Lung microvascular endothelial cell (primary cell): ENCODE measurements at regions not wholly inside any gene's neighbourhood (a gene's known extent, or its start where the extent isn't known, plus 50 kb on each side); places are given as distances from the start of the nearest gene placed in this dataset.
"Not testable (repeated sequence)": the region's sequence is repeated elsewhere in the genome, so short reads cannot be mapped to it uniquely, and the experiment has no call there.

ENCODE experiments used
- DNase-seq, 2 donors: peaks; one replicate each; pipeline versions ENCODE4 v3.0.0 to v3.0.0-alpha.2; 2010; ENCODE audit warnings: low read depth in 2 of 2

DNA sequence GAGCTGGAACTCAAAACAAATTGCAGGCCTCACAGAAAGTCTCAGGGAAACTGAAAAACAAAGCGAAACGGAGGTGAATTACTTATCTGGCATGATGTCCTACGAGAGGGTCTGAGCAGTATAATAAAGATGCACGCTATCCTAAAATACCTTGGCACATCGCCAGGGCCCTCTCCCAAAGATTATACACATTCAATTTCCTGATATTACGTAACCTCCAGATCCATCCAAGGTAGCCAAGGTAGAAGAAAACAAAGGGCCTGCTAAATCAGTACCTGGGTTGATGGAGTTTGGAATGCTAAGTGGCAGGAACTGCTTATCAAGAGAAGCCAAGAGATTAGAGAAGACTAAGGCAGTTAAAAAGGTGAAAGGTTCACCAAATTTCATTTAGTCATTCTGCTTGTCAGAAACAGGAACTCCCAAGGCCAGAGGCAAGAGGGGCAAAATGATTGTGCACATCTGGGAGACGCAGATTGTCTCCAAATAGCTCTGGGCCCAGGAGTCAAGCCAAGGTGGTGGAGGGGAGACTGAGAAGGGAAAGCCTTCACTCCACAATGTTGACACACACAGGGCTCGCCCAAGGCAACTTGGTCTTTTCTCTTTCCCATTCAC lies 236.8 kb upstream of the ATP5MC3 start:
- no peak for DNase-seq

DNA sequence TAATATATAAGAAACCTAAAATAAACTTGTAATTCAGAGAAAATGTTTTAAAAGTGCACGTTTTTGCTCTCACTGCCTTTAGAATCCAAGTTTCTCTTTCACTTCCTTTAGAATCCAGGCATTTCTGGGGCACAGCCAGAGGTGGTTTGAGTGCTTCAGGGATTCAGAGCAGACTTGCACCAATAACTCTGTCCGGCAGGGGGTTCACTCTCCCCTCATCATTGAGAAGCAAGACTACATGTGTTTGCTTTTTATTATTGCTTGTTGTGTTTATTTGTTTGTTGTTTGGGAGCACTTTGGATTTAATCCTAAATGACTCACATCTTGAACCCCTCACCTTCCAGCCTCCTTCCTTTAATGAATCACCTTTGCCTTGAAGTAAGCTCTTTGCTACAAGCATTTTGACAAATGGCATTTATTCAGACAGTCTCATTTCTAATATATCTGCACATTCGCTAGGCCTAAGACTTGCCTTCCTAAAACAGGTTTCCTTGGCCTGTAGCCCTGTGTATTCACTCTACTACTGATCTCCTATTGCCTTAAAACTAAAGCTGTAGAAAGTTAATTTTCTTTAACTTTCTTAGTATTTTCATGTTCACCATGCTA lies 233.5 kb upstream of the ATP5MC3 start:
- DNase-seq = peak; percentile 54 to 63

DNA sequence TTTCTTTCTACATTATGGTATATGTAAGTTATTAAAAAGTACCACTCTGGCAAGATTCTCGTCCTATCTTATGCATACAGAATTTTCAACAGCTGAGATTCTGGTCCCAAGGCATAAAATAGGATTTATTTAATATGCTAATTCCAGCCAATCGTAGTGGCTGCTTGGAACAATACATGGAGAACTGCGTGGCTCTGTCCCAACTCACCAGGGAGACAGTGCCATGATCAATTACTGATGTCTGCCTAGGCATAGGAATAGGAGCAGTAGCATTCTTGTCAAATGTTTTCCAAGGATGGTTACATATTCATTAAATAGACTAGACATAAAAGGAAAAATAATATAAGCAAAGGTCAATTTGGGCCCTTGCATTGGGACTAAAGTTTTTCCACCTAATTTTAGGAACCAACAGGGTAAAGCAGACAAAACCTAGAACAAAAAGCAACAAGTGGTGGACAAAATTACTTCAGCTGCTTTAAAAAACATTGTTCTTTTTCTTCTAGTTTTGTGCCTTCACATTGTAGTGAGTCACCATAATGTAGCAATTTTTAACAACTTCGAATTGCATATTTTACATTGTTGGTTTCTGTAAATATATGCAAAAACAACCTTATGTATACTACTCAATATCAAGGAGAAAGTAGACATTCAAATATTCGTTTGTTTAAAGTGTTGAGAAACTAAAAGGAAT lies 232.8 kb upstream of the ATP5MC3 start:
- DNase-seq = no peak

DNA sequence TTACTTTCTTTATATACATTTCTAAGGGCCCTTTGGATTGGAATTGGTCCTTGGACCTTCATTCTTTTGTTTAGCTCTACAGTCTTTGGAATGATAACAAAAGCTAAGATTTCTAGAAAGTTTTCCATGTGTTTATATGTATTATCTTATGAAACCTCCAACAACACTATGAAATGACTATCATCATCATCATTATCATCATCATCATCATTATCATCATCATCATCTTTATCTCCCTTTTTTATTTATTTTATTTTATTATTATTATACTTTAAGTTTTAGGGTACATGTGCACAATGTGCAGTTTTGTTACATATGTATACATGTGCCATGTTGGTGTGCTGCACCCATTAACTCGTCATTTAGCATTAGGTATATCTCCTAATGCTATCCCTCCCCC lies 229.4 kb upstream of the ATP5MC3 start:
- not testable (repeated sequence) for DNase-seq

DNA sequence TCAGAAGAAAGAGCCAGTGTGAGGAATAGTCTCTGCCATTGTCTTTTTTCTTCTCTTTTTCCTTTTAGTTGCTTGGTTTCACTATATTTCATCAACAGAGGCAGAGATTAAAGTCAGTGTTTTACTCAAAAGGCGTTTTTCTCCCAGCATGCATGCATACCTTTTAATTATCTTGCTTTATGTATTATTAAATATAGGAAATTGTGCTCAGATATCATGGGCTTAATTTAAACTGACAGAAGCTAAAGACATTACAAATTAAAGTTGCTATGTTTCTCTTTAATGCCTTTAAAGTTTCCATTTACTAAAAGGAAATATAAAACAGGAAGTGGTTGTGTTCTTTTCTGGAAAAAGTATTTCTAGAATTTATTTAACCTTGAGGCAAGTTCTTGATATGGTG lies 223.3 kb upstream of the ATP5MC3 start:
- no peak for DNase-seq

DNA sequence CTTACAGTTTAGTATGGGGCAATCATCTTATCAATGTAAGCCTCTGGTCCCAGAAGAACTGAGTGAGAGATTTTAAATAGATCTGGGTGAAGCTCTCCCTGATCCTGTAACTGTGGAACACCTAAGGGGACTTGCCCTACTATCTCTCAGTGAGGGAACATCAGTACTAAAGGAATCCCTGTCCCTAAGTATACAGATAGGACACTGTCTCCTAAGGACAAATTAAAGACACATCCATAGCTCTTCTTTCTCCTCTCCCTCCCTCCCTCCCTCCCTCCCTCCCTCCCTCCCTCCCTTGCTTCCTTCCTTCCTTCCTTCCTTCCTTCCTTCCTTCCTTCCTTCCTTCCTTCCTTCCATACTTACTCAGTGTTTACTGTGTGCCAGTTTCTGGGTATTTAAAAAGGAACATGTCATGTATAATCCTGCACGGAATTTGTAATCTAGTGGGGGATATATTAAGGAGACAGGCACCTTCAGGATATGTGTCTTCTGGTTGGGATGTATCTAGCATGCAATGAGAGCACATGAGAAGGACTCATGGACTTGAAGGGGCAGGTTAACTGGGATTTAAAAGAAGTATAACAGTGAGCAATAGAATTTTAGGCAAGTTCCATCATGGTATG lies 222.2 kb upstream of the ATP5MC3 start:
- no peak for DNase-seq

DNA sequence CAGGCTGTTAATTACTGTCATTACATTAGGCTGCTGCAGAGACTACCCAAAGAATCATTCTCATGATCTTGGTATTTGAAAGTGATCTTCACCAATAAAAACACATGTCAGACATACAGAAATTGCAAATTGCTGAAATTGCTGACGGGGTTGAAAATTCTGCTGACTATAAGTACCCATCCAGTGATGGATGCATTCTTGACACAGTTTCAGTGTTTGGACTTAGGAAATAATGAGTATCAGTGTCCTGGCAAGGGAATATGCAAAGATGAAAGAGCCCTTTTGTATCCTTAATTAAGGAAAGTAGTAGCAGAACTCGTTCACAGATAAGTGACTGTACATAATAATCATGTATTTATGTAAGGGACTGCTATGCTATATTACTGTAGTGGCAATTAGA lies 221.1 kb upstream of the ATP5MC3 start:
- DNase-seq = no peak

DNA sequence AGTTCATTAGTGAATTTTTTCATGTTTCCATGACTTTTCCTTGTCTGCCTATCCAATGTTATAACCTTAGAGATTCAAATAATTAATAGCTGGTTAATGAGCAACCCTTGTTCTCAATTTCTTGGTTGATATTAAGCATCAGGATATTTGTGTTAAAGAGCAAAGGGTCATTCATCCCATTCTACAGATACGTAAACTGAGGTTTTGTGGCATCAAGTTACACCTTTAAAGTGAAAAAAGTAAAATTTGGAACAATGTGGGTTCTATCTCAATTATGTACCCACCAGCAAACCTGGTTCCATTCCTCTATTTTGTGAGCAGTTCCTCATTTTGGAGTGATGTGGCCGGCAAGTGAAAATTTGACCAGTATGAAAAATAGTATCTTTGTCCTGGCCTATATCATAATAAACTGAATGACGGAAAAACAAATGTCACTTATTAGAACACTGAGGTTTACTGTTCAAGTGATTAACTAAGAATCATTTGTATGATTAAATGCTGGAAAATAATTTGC lies 220.5 kb upstream of the ATP5MC3 start:
- no peak for DNase-seq

DNA sequence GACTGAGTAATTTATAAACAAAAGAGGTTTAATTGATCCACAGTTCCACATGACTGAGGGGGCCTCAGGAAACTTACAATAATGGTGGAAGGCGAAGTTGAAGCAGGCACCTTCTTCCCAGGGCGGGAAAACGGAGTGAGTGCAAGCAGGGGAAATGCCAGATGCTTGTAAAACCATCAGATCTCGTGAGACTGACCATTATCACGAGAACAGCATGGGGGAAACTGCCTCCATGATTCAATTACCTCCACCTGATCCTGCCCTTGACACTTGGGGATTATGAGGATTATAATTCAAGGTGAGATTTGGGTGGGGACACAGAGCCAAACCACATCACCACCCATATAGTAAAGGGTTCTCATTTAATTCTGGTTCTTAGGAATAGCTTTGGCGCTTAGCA lies 219.5 kb upstream of the ATP5MC3 start:
- DNase-seq = no peak

DNA sequence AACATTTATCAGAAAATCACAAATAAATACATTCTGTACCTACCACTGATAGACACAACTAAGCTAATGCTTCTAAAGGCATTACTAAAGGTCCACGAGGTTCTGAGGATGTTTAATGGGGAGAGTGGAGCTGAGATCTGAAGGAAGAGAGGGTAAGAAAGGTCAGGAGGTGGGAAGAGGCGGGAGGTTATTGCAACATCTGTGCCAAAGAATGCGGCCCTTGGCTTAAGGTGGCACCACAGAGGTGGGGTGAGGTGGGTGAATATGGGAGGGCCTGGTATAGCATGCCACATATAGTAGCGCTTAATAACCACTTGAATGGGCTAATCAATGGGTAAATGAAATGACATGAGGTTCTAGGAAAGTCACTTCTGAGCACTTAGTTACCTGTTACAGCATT lies 217.8 kb upstream of the ATP5MC3 start:
- DNase-seq = no peak

DNA sequence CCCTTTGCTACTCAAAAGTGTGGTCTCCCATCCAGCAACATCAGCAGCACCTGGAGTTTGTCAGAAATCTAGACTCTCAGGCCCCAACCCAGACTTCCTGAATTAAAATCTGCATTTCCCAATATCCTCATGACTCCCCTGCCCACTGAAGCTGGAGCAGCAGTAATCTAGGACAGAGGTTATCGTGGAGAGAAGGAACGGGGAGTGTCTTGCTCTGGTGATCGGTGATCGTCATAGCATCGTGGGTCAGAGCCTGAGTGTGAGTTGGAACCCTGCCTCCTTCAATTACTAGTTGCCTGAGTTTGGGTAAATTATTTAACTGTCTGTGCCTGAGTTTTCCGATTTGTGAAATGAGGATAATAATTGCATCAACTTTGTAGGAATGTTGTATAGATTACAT lies 217.3 kb upstream of the ATP5MC3 start:
- DNase-seq = no peak

DNA sequence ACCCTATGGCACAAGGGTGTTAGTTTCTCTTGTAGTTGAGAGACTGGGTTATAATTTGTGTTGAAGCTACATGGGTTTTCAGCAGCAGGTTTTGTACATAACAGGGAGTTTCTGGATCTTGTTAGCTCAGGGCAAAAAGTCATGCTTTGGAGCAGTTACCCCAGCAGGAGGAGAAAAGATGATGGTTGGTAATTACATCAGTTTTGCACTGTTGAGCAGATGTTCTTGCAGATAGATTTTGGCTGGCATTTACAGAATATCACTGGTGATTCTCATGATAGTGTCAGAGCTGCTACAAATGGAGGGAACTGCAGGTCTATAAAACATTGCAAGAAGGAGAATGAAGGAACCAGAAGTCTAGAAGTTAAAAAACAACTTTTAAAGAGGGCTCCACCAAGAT lies 215.2 kb upstream of the ATP5MC3 start:
- DNase-seq = no peak

DNA sequence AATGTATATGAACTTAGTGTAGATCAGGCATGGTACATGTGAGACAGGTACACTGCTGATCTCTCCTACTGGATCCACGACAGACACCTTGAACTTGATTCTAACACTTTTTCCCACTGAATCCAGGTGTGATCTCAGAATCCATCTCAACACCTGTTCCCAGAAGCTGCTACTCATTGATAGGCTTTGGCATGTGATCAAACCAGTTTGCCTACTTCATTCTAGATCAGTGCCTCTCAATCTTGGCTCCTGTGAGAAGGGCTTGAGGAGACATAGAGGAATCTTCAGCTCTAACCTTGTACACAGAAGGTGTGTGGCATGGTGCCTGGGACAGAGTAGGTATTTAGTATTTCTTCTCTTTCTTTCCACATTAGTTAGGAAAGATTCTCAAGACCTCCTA lies 212.3 kb upstream of the ATP5MC3 start:
- DNase-seq = no peak

DNA sequence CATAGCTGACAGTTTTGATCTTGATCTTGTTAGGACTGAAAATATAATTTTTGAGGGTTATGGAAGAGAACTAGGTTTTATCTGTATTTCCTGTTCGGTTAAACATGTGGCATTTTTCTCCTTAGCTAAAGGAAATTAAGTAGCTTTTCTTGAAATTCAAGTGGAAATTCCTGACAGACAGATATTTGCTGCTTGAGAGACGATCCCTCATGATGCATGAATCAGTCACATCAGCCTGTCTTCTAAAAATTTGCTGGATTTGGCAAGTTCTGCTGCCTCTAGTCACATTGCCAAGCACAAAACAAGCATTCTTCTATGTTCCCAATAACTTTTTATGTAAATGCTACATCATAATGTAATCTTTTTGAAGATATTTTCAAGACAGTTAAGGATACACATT lies 201.8 kb upstream of the ATP5MC3 start:
- DNase-seq = no peak

DNA sequence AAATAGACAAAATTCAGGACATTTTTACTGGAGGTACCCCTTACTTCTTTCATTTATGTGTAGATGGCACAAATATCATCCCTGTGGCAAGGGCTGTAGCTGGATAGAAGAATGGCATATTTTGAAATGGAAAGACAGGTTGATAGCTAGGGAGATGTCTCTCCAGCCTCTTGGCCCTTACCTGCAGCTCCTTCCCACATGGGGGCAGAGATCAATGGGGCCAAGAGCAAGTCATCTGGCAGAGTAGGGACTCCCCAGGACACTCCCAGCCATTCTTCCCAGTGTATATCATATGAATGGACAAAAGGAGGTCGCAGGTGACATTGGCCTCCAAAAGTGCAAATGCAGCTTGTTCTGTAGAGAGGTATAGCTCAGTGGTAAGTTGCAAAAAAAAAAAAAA lies 192.2 kb upstream of the ATP5MC3 start:
- DNase-seq = no peak

DNA sequence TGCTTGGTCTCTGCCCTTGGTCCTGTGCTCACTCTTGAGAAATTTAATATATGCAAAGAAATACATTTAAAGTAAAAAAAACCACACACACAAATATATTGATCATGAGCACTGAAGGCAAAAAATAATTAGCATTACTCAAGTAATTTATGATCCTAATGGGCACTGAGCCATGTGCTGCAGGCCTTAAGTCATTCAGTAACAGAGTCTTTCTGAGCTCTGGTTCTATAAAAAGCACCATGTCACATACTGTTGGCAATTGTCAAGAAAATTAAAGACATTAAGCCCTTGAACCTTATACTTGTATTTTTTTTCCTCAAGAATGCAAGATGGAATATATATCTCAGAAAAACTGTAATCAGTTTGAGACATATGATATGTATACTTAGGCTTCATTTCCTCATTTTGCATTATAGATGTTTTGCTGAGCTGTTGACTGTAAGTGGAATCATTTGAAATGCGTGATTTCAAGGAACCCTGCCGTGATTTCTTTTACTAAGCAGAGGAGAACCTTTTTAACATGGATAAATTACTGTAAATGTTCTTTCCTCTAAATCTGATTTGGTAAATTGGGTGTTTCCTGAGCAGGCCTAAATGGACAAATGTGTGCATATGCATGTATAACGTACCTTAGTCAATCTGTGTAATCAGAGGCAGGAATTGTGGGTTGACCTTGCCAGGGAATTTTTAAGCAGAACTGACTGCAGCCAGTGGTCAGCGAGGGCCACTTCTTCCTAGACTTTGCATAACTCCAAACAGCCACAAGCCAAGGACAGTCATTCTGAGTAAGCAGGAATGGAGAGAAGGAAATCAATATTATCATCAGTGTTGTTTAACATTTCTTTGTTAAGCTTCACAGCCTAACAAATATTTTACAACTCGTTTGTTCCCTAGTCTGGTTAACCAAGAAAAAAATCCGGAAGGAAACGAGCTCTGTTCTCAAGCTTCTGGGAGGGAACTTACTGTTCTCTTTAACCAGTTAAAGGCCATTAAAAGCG lies 191.5 kb upstream of the ATP5MC3 start:
- peak in 1 of 2 donors; percentile 55 for DNase-seq

DNA sequence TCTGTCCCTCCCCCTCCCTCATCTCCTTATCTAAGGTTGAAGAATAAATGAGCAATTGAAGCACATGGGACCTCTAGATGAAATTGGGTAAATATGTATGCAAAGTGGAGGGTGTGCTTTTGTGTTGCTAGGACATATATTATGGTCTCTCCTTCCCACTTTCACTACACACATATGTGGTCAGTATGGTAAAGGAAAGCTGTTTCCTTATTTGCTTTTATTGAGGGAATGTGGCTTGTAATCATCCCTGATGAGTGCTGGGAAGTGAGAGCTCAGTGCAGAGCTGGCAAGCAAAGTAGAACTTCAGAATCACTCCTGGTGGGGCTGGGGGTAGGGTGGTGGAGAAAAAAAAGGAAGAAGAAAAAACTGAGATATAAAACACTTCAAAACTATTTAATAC lies 189.9 kb upstream of the ATP5MC3 start:
- no peak for DNase-seq

DNA sequence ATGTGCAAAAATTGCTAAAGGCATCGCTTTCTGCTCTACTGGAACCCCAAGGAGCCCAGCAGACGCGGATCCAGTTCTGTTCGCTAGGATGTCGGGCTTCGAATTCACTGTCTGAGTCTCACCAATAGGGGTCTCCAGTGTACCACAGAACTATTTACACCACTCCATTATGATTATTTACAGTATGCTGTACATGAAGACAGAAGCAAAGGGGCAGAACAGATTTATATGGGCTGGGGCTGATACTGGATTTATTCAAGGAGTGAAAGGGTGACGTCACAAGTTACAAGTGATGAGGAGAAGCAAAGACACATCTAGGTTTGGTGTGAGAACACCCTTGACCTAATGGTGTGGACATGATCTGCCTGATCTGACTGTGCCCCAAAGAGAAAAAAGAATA lies 185.3 kb upstream of the ATP5MC3 start:
- peak; percentile 61 to 63 for DNase-seq

DNA sequence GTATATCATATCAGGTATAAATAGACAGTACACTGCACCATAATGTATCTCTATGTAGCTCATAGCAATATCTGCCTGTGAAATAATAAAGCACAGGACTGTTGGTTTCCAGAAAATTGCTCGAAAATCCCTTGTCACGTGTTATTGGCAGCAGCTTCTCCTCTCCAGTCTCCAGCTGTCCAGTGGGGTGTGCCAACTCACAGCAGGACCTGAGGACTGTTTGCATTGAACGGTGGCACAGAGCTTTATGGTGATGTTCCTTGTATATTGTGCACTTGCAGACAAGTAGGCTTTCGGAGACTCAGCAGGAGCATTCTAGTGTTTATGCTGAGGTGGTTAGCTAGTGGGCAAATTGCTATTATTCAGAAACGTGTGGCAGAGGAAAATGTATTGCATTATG lies 182.2 kb upstream of the ATP5MC3 start:
- no peak for DNase-seq

DNA sequence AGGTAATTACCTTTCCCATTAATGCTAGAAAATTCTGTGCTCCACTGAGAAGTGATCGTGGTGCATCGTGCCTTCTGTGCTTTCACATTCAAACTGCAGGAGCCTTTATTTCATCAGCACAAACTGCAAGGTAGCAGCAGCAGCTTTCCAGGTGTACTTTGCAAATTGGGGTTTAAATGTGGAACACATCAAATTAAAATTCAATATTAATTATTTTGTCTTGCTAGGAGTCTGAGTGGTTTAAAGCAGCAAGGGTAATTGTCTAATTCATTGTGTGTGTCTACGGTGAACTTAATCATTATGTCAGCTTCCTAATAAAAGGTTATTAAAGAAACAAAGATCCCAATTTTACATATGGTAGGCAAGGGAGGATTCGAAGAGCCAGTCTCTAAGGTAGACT lies 180.8 kb upstream of the ATP5MC3 start:
- DNase-seq = no peak

DNA sequence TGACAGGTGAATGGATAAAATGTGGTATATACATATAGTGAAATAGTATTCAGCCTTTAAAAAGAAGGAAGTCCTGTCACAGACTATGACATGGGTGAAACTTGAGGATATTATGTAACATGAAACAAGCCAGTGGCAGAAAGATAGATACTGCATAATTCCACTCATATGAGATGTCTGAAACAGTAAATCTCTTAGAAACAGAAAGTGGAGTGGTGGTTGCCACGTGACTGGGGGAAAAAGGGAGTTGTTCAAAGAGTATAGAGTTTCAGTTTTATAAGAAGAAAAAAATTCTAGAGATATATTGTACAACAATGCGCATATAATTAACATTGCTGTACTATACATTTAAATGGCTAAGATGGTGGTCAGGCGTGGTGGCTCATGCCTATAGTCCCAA lies 178.2 kb upstream of the ATP5MC3 start:
- DNase-seq = no peak
